Cardiac fibroblast (primary cell): ENCODE measurements at regions not wholly inside any gene's neighbourhood (a gene's known extent, or its start where the extent isn't known, plus 50 kb on each side); places are given as distances from the start of the nearest gene placed in this dataset.

Source experiments
- DNase-seq, 2 donors: peaks; one replicate each; pipeline versions ENCODE4 v3.0.0 to v3.0.0-alpha.2; 2010; ENCODE audit warnings: low read depth in 2 of 2
- H3K4me3 ChIP-seq, 2 donors: replicated peaks in 1 of 2; 1 replicate in 1 of 2; 2 replicates in 1 of 2; pipeline ENCODE4 v1.5.1; 2011; ENCODE audit warnings: low read depth in 2 of 2, low read length in 2 of 2, mild to moderate bottlenecking in 2 of 2, moderate library complexity in 1 of 2
- CTCF ChIP-seq: IDR thresholded peaks from one replicate; pipeline ENCODE4 v1.5.1; 2011; ENCODE audit warnings: low read depth, mild to moderate bottlenecking, low read length, inconsistent platforms

DNA sequence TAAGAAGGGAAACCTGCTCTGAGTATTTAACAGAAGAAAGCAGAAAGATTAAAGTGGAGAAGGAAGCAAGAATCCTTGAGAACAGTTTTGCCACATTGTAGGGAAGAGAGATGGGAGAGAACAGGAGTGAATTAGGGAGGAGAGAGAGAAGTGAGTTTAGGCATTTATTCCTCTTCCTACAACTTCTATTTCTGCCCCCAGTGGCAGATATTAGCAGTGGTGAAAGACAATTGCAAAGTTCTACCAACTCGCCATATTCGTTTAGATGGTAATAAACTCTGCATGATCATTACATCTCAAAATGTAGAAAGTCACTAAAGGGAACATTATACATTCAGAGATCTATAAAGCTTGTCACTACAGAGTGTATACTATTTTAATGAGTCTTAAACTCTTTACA lies 440.1 kb upstream of the TRPC7 start:
- peak; percentile 25 for TF ChIP-seq CTCF
- H3K4me3 ChIP-seq = no peak overlapping the region
- no peak for DNase-seq

GRCh38 chr5:136802383-136802782 lies 437.0 kb upstream of the TRPC7 start:
- no peak overlapping the region for H3K4me3 ChIP-seq
- TF ChIP-seq CTCF = no peak
- peak; percentile 60 to 61 for DNase-seq

DNA sequence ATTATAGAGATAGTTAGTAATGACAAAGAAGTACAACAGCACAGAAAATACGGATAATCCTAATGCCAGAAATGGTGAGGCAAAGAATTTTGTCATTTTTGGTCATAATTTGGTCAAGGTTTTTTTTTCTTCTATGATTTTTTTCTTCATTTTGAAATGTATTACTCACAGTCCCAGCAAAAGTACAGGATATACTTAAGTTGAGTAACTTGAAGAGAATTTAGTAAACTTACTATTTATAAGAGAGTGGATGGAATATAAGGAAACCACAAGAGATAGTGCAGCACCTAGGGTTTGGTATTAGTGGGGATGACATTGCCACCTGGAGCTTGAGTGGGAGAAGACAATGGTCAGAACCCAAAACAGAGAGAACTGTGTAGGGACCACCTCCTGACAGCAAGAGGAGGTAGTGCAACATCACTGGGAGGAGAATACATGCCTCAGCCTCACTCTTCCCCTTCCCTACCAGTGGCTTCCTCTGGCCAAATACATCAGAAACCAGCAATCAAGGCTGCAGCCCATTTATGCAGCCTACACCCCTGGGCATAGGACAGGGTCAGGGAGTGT lies 434.5 kb upstream of the TRPC7 start:
- H3K4me3 ChIP-seq = no peak overlapping the region
- peak in 1 of 2 donors; percentile 50 for DNase-seq
- TF ChIP-seq CTCF = no peak

- no peak for TF ChIP-seq CTCF
- DNase-seq = no peak
- no peak overlapping the region for H3K4me3 ChIP-seq
These were observed 428.0 kb upstream of the TRPC7 start for GRCh38 chr5:136793300-136793699.

- no peak overlapping the region for H3K4me3 ChIP-seq
- no peak for TF ChIP-seq CTCF
- DNase-seq = peak; percentile 7 to 49
These were observed 416.1 kb upstream of the TRPC7 start for GRCh38 chr5:136781464-136781863.

DNA sequence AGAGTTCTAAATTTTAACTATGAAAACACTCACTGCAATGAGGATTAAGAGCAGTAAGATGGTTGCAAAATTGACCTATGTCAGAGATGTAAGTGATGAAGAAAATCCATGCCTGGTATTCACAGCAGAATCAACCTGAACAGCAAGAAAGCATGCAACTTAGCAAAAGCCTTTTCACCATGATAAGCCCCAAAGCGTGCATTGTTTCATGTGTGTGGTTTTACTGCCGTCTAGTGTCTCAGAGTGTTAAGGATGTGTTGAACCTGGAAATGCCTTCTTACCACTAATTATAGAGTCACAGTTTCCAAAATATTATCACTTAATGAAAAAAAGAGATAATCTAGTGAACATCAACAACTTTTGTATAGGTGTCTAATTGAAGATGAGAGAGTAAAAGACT lies 415.2 kb upstream of the TRPC7 start:
- no peak for TF ChIP-seq CTCF
- no peak overlapping the region for H3K4me3 ChIP-seq
- DNase-seq = no peak
